ENCODE measurements at regions not wholly inside any gene's neighbourhood (a gene's known extent, or its start where the extent isn't known, plus 50 kb on each side); places are given as distances from the start of the nearest gene placed in this dataset.

DNA sequence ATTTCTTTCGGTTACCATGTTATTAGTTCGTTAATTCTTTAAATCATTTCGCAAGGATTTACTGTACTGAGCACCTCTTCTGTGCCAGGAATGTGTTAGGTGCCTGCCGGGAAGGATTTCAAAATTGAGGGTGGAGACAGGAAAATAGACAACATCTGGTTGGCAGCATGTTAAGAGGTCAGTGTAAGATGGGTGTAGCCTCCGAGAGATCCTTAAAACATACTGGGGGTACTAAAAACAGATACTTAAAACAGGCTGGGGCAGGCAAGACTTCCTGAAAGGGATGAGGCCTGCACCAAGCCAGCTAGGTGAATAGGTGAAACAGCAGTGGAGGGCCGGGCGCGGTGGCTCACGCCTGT lies 178.0 kb upstream of the SGK1 start:
- no peak for DNase-seq (ENCODE audit: low spot score)

DNA sequence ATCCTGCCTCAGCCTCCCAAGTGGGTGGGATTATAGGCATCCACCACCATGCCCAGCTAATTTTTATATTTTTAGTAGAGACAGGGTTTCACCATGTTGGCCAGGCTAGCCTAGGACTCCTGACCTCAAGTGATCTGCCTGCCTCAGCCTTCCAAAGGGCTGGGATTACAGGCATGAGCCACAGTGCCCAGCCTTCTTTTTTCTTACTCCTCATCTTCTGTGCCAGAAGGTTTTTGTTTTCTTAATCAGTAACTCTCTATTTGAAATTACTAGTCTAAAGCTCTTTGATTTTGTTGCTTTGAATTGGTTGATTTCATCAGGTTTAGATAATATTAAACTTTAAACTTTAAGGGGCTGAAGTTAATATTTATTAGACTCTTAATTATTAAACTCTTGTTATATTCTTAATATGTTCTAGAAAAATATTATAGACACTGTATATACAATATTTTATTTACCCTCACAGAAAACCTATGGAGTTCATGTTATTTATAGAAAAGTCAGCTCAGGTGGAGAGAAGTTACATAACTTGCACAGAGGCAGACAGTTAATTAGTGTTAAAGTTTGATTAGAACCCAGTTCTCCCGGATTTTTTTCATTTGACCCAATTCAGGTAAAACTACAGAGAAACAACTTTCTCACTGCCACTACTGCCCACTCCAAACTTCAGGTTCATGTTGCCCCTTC lies 177.4 kb upstream of the SGK1 start:
- no peak for DNase-seq (ENCODE audit: low spot score)

DNA sequence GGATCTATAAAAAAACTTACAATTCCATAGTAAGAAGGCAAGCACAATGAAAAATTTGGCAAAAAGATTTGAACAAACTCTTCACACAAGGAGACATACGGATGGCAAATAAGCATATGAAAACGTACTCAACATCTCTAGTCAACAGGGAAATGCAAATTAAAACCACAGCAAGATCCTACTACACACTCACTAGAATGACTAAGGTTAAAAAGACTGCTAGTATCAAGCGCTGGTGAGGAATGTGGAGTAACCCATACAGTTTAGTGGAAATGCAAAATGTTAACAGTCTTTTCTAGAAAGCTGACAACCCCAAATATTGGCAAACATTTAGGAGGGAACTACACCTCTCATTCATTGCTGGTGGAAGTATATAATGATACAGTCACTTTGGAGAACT lies 175.9 kb upstream of the SGK1 start:
- DNase-seq (ENCODE audit: low spot score) = no peak

DNA sequence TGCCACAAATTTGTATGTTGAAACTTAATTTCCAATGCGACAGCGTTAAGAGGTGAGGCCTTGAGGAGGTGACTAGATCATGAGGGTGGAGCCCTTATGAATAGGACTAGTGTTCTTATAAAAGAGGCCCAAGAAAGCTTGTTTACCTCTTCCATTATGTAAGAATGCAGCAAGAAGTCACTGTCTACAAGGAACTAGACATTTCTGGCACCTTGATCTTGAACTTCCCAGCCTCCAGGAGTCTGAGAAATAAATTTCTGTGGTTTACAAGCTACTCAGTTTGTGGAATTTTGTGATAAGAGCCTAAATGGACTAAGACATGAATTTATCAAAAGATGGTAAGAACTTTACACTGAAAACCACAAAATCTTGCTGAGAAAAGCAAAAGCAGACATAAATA lies 173.6 kb upstream of the SGK1 start:
- DNase-seq (ENCODE audit: low spot score) = no peak

DNA sequence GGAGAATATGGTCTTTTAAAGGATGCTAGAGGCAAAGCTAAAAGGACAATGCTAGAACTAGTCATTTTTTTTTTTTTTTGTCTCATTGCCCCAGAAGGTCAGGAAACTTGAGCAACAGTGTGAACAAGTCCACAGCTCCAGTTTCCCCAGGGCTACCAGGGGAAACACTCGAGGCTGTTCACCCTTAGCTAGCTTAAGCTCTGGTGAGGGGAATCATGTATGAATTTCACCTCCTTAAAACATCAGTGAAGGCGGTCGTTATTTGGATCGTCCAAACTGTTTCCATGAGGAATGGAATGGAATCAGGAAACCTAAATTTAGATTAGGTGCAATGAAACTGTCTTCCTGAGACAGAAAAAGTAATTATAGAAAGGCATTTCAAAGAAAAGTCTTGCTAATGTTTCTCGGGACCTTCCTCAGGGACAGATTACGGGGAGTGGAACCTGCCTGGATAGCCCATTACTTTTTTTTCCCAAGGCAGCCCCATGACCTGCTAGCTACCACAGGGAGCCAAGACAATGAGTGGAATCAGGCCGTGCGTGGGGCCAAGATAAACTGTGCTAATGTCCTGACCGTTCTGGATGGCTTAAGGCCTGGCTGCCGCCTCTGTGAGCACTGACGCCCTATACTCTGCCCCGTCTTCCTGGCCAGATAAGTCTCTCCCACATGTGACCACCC lies 164.8 kb upstream of the SGK1 start:
- DNase-seq (ENCODE audit: low spot score) = no peak

DNA sequence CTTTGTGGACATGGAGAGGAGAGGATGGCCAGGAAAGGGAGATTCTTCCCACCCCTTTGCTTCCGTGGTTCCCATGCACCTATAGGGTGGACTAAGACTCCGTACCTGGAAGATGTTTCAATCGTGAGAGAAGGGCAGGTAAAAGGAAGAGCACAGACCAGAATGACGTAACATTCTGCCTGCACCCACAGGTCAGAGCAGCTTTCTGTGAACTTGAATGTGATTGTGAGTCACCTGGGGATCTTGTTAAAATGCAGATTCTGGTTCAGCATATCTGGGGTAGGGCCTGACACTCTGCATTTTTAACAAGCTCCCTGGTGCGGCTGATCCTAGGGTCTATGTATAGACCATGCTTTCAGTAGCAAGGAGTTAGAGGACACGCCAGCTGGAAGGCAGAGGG lies 164.1 kb upstream of the SGK1 start:
- no peak for DNase-seq (ENCODE audit: low spot score)

DNA sequence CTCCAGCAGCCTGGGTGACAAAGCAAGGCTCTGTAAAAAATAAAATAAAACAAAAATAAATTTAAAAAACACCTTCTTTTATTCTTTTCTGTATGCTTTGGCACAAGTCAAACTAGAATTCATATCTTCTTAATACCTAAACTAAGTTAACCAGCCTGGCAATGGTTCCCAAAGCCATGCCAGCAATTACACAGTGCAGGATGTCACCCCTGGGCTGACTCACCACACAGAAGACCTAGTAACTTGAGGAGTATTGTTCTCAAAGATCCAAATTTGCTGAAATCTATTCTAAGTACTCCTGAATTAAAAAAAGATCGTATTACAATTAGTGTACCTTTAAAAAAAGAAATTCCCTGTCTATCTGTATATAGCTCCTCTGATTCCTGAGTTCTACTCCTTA lies 162.7 kb upstream of the SGK1 start:
- DNase-seq (ENCODE audit: low spot score) = no peak

DNA sequence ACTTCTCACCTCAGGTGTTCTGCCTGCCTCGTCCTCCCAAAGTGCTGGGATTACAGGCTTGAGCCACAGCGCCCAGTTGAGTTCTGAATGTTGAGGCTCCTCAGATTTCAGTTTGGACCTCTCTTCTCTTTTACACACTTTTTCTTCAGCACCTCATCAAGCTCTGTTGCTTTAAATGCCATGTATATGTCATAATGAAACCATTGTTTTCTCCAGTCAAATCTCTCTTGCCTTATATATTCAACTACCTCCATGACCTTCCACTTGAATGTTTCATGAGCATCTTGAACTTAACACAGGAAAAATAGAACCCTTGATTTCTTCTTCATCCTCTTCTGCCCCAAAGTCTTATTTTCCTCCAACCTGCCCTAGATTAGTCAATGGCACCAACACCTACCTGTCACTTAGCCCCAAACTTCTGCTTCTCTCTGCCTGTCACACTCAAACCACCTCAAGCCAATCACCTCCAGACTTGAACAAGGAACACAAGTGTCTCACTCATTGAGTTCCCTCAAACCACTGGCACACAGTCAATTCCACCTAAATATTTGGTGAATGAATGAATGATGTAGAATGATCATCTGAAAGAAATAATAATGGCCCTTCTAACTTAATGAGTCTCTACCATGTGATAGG lies 161.0 kb upstream of the SGK1 start:
- DNase-seq (ENCODE audit: low spot score) = no peak

DNA sequence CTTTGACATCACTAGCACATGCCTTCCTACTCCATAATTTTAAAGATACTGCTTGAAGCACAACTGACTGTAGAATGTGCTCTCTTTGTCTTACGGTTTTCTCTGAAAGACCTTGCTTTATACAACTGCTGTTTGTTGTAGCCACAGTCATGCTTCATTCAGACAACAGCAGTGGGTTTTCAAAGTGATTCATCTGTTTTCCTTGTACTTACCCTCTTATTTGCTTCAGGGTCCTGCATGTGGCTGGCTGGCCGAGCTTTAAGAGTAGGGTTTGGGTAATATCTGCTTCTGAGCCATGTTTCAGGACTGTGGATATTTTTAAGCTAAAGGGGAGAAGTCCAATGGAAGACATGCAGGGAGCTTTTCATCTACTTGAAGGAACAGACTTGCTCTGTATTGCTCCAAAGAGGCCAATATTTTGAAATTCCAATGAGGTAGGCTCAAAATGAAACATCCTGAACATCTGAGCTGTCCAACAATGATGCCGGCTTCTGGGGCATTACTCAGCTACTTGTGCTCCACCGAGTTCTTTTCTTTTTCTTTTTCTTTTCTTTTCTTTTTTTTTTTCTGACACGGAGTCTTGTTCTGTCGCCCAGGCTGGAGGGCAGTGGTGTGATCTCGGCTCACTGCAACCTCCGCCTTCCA lies 160.2 kb upstream of the SGK1 start:
- no peak for DNase-seq (ENCODE audit: low spot score)

DNA sequence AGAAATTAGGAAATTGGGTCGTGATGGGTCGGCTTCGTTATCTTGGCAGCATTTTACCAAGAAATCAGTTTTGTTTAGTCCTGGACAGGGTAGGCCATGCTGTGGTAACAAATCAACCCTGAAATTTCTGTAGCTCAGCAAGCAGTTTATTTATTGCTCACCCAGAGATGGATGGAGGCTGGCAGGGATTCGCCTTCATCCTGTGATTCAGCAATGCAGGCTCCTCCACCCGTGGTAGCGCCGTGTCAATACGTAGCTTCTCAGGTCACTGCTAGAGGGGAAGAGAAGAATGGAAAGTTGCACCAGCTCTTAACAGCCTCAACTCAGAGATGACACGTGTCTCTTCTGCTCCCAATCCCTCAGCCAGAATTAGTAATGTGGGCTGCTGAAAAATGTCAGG lies 157.0 kb upstream of the SGK1 start:
- DNase-seq (ENCODE audit: low spot score) = no peak

DNA sequence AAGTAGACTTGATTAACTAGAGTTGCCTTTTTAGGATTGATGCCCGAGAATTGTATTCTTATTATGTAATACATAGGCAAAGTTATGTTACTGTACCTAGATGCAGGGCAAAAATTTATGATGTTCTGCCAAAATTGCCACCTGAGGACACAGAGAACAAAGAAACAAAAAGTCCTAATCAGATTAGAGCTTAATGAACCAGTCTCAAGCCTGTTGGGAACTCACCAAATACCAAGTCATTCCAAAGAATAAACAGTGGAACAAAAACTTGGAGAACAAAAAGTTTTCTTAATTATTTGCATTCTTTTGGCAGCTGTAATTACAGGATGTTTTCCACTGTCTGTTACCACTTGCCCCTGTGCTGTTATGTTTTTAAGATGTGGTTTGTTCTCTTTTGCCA lies 154.7 kb upstream of the SGK1 start:
- no peak for DNase-seq (ENCODE audit: low spot score)

DNA sequence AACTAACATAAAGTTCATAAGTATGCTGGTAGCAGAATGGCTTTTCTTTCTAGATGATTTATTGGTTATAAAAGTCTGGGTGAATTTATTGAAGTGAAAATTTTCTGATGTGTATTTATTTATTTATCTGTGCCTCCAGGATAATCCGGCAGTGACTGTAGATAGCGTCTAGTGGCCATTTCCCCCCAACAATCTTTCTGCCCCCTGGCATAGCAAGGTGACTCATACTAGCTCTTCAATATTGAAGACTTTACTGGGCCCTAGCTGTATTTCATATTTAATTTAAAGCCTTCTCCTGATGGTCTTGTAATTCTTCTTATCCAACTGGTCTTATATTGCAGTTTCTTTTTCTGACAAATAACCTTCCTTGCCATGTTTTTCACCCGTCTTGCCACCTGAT lies 154.1 kb upstream of the SGK1 start:
- DNase-seq (ENCODE audit: low spot score) = no peak

DNA sequence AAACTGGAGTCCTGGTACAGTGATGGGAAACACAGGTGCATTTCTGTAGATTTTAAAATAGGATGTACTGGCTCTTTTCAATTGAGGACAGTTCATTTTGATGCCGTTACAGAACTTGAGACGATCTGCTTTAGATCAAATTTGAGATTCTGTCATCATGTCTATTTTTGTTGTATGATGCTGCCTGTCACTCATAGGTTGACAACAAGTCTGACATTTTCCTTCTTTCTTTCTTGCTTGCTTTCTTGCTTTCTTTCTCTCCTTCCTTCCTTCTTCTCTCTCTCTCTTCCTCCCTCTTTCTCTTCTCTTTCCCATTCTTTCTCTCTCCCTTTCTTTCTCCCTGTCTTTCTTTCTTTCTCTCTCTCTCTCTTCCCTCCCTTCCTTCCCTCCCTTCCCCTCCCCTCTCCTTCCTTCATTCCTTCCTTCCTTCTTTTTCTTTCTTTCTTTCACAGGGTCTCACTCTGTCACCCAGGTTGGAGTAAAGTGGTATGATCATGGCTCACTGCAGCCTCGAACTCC lies 152.6 kb upstream of the SGK1 start:
- DNase-seq (ENCODE audit: low spot score) = no peak

DNA sequence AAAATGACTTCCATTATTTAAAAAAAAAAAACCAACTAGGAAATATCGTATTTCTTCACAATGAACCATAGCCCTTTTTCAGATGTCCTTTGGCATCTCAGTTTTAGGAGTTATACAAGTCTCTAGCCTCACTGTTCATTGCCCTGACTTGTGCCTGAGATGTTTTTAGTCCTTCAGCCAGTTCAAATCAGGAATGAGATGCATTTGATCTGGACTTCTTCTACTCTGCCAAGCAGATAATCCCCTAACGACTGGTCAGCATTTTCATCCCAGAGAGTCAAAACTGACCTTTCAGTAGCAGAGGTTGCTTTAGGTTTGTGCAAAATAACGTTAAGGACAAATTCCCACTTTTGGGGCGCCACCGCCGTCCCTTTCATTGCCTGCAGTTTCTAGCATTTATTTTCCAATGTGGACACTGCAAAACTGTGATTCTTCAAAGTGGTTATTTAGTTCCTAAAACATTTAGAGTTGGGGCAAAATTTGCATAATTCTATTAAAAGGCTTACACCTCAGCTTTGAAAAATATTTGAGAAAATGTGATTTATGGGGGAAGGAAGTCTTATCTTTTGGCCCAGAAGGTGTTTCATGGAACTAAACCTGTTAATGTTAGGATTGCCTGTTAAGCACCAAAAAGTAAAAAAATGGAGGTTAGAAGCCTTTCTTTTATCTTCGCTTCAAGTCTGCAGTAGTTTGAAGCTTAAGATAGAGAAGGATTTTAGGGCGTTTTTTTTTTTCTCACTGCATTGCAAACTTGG lies 152.0 kb upstream of the SGK1 start:
- no peak for DNase-seq (ENCODE audit: low spot score)

DNA sequence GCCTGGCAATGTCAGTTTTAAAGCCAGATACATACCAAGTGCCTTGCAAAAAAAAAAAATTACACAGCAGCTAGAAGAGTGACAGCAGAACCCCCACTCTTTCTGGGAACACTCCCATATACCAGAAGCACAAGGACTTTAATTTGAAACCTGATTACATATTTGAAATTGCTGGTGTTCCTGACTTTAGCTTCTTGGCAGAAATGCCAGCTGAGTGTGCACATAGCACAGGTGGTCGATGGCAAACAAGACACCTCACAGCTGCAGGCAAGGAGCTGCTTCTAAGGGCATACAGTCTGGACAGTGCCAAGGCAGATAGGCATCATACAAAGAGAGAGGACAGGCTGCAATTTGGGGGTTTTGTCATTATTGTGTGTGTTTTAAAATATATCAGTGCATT lies 150.7 kb upstream of the SGK1 start:
- no peak for DNase-seq (ENCODE audit: low spot score)

DNA sequence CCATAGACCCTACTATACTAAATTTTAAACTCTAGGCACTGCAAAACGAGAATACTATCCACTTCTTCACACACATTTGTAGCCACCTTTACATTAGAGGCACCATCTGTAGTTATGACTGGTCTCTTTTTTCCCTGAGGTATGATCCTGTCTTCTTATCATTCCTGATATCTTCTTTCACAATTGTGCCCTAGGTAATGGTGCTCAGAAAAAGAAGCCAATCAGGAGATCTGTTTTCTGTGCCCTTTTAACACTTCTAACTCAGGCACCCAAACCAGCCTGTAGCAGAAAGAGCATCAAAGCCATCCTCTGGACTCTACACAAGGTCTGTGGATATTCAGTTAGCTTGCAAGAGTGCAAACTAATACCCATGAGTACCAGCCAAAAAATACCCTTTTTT lies 149.7 kb upstream of the SGK1 start:
- DNase-seq (ENCODE audit: low spot score) = no peak

DNA sequence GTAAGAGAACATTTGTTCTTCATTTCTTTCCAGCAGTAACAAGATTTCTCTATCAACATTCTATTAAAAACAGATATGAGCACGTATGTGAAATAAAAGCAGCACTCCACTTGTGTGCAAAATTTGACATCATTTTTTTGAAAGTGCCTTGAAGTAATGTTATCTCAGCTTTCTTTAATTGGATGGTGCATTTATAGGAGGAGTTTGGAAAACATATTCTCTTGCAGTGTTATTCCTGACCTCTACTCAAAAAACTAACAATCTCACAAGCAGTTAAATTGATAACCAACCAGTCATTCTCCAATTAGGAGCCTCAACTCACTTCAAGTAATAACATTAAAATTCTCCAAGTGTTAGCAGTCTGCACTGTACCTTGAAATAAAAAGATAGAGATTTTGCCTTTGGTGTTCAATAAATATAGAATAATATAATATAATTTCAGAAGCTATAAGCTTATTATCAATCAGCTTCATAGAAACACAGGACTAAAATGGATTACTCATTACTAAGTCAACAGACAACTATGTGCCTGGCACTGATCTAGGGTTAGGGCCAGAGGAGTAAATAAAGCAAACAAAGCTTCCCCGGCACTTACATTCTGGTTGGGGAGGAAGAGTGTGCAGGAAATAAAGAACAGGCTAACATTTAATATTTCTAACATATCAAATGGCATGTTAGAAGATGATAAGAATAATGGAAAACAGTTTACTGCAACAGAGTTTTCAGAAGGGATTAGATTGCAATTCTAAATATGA lies 149.0 kb upstream of the SGK1 start:
- no peak for DNase-seq (ENCODE audit: low spot score)

DNA sequence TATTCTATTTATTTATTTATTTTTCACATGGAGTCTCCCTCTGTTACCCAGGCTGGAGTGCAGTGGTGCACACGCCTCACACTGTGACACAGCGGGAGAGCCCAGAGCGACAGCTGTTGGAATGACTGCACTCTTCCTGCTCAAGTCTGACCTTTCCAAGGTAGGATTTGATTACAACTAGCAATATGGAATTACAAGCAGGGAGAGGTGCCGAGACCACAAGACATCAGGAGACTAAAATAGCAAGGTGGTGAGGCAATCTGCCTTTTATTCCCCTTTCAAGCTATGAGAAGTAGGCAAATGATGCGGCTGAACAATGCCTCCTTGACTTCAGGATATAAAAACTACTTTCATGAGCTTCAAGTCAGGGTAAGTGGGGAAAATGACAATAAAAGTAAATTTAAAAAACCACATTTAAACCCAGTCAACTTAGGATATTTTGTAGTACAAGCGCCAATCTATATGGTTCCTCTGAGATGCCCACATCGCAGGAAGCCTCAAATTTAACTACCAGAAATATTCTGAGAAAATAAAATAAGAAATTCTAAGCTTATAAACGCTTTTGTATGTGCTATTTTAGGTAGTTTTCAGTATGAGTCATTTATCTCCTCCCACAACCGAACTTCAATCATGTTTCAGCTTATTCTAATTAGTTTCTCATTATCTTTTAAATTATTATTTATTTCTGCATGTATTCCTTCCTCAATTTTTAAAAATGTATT lies 146.9 kb upstream of the SGK1 start:
- no peak for DNase-seq (ENCODE audit: low spot score)

DNA sequence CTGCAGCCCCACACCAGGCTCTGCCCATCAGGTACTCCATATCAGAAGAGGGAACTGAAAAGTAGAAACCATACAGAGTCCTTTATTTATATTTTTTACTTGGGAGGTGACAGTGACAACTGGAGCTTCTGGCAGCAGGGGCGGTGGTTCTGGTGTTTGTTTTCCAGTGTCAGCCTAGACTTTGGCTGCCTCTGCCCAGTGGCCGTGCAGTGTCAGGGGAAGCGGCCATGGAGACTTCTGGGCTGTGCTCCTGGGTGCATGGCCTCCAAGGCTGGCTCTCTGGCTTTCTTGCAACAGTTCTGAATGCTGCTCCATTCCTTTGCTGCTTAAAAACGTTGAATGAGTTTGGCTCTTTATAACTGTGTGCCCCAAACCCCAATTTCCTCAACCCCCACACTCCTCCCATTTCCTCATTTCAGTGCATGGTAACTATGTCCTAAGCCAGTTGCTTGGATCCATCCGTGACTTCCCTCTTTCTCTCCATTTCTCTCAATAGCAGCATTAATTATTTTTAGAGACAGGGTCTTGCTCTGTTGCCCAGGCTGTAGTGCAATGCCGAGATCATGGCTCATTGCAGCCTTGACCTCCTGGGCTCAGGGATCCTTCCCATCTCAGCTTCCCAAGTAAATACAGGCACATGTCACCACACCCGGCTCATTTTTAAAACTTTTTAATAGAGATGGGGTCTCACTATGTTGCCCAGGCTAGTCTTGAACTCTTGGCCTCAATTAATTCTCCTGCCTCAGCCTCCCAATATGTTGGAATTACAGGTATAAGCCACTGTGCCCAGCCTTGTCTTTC lies 141.1 kb upstream of the SGK1 start:
- no peak for DNase-seq (ENCODE audit: low spot score)

DNA sequence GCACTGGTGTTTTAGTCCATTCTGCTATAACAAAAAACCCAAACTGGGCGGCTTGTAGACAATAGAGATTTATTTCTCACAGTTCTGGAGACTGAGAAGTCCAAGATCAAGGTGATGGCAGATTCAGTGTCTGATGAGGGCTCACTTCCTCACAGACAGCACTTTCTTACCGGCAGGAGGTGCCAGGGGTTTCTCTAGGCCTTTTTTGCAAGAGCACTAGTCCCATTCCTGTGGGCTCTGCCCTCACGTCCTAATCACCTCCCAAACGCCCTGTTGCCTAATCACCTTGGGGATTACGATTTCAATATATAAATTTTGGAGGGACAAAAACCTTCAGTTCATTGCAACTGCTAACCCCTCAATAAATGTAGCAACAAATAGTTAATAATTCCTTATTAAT lies 140.0 kb upstream of the SGK1 start:
- DNase-seq (ENCODE audit: low spot score) = no peak
